Parathyroid adenoma (tissue), 2 donors: ENCODE measurements at regions not wholly inside any gene's neighbourhood (a gene's known extent, or its start where the extent isn't known, plus 50 kb on each side); places are given as distances from the start of the nearest gene placed in this dataset.

Source experiments
- H2AFZ ChIP-seq: fragments of 300-600 bp; sonication (generic); one replicate; pipeline ENCODE4 v1.7.0; 2017; ENCODE audit warnings: antibody characterized with exemption, mild to moderate bottlenecking
- H3K27ac ChIP-seq: fragments of 300-600 bp; sonication (generic); one replicate; pipeline ENCODE4 v1.7.0; 2017
- H3K27me3 ChIP-seq: fragments of 300-600 bp; sonication (generic); one replicate; pipeline ENCODE4 v1.7.0; 2017; ENCODE audit warnings: low read length; ENCODE audit not compliant: control insufficient read depth, insufficient read depth
- H3K36me3 ChIP-seq: fragments of 300-600 bp; sonication (generic); one replicate; pipeline ENCODE4 v1.7.0; 2017; ENCODE audit warnings: low read length; ENCODE audit not compliant: control insufficient read depth, insufficient read depth
- H3K4me1 ChIP-seq: fragments of 300-600 bp; sonication (generic); one replicate; pipeline ENCODE4 v1.7.0; 2017; ENCODE audit warnings: control low read depth
- H3K4me2 ChIP-seq: fragments of 300-600 bp; sonication (generic); one replicate; pipeline ENCODE4 v1.7.0; 2017; ENCODE audit warnings: low read length
- H3K4me3 ChIP-seq: fragments of 300-600 bp; sonication (generic); one replicate; pipeline ENCODE4 v1.7.0; 2017; ENCODE audit warnings: low read depth, low read length
- H3K79me2 ChIP-seq: fragments of 300-600 bp; sonication (generic); one replicate; pipeline ENCODE4 v1.7.0; 2017; ENCODE audit warnings: control low read depth
- H3K9ac ChIP-seq: fragments of 300-600 bp; sonication (generic); one replicate; pipeline ENCODE4 v1.7.0; 2017; ENCODE audit warnings: mild to moderate bottlenecking
- H3K9me3 ChIP-seq: fragments of 300-600 bp; sonication (generic); one replicate; pipeline ENCODE4 v1.7.0; 2017; ENCODE audit warnings: low read length; ENCODE audit not compliant: control insufficient read depth
- CTCF ChIP-seq: fragments of 300-600 bp; sonication (generic); IDR thresholded peaks from one replicate; pipeline ENCODE4 v1.7.0; 2017; ENCODE audit warnings: antibody characterized with exemption, mild to moderate bottlenecking
- donor health status: primary hyperparathyroidism.

- no peaks in the 10 kb centered on the region for H3K9me3 ChIP-seq
These were observed 441.7 kb downstream of the FUT8 start for GRCh38 chr14:65854215-65854614.

DNA sequence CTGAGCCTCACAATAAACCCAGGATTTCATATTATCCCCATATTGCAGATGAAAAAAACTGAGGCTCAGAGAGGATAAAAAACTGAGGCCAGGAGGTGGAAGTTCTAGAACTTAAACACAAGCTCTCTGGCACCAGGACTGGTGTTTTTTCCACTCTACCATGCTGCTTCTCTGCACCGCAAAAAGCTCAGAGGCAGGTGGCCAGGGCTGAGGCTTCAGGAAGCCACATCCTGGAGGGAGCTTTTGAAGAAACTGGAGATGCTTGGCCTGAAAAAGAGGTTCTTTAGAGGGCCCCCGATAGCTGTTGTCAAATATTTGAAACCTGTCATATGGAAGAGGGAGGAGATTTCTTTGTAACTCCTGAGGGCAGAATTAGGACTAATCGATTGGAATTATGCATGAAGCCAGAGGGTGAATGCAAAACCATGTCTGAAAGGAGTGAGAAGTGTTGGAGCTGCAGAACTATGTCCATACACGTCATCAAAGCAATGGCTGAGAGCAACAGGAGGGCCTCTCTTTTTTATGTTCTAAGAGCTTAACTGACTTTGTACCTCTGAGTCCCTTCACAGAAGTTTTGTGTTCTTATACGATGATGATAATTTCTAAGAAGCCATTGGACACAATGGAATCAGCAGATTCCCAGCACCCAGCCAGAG lies 448.6 kb downstream of the FUT8 start:
- Histone ChIP-seq H3K9ac (no peak overlapping the region), H3K79me2 (no peaks in the 10 kb centered on the region), H3K36me3 (no peaks in the 10 kb centered on the region), H3K4me1 (no peaks in the 10 kb centered on the region), H3K27ac (no peak overlapping the region), H2AFZ (no peak overlapping the region), H3K4me2 (no peak overlapping the region), H3K9me3 (no peaks in the 10 kb centered on the region), H3K27me3 (no peaks in the 10 kb centered on the region), H3K4me3 (no peak overlapping the region)
- no peak for TF ChIP-seq CTCF

More at GRCh38 chr14:65854215-65854614, 441.7 kb downstream of the FUT8 start:
- H3K4me1 ChIP-seq, result no peaks in the 10 kb centered on the region
- H3K79me2 ChIP-seq, result no peaks in the 10 kb centered on the region
- H3K9ac ChIP-seq, result no peak overlapping the region
- H3K4me3 ChIP-seq, result no peak overlapping the region
- no peak overlapping the region for H3K27ac ChIP-seq
- no peak overlapping the region for H2AFZ ChIP-seq
- no peak for TF ChIP-seq CTCF
- H3K36me3 ChIP-seq, result no peaks in the 10 kb centered on the region
- no peaks in the 10 kb centered on the region for H3K27me3 ChIP-seq
- H3K4me2 ChIP-seq, result no peak overlapping the region

DNA sequence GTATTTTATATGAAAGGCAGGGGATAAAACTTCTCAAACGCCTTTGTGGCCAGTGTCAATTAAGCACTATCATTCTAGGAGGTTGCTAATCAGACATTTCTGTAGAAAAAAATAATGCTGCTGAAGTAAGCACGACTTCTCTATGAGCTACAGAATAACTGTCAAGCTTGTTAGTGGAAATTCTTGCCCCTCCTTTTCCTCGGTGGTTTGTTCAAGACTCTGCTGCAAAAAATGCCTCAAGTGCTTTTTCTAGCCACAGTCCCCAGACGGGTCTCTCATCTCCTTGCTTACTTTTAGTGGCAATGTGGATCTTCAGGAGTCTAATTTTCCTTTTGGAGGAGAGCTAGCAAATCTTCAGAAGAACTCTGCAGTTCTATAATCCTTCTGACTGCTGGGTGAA lies 452.0 kb downstream of the FUT8 start:
- Histone ChIP-seq H3K27ac (no peak overlapping the region), H2AFZ (peak overlapping the region; percentile 2), H3K9me3 (no peaks in the 10 kb centered on the region), H3K9ac (no peak overlapping the region), H3K79me2 (no peaks in the 10 kb centered on the region), H3K4me2 (no peak overlapping the region), H3K4me1 (no peaks in the 10 kb centered on the region), H3K4me3 (no peak overlapping the region), H3K36me3 (no peaks in the 10 kb centered on the region), H3K27me3 (no peaks in the 10 kb centered on the region)
- TF ChIP-seq CTCF, result no peak

DNA sequence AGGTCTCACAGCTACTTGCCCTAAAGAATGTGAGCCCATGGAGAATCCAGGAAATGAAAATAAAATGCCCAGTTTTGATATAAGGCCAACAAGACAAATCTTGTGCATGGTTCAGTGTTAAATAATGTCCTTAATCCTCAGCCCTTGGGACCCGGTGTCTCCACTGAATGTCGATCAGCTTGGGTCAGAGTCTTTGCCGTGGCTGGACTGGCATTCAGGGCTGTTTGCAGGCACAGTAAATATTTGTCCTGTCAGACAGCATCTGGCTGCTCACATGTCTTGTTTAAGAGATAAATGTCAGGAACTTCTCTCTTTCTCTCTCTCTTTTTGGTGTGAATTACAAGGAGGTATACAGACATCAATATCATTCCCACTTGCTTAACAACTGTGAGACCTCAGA lies 452.5 kb downstream of the FUT8 start:
- Histone ChIP-seq H3K27ac (no peak overlapping the region), H3K27me3 (no peaks in the 10 kb centered on the region), H3K9ac (no peak overlapping the region), H3K4me2 (no peak overlapping the region), H3K4me3 (no peak overlapping the region), H3K9me3 (no peaks in the 10 kb centered on the region), H3K4me1 (no peaks in the 10 kb centered on the region), H3K36me3 (no peaks in the 10 kb centered on the region), H3K79me2 (no peaks in the 10 kb centered on the region), H2AFZ (peak overlapping the region; percentile 2)
- TF ChIP-seq CTCF, result no peak

DNA sequence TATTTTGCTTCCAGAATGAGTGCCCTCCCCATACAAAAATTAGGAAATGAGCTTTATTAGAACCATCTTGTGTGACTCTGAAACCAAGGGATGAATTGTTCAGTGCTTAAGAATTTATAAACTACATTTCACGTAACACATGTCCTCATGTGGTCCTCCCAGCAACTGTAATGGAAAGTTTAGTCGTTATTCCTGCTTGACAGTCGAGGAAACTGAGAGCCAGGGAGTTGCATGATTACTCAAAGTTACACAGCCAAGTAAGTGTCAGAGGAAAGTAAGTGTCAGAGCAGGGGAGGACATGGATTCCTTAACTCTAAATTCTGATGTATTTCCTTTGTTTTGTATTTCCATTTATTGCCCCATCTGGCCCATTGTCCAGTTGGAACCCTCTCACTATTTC lies 453.9 kb downstream of the FUT8 start:
- H3K4me3 ChIP-seq, result no peak overlapping the region
- no peaks in the 10 kb centered on the region for H3K4me1 ChIP-seq
- no peaks in the 10 kb centered on the region for H3K27me3 ChIP-seq
- no peak overlapping the region for H3K9ac ChIP-seq
- H3K4me2 ChIP-seq, result no peak overlapping the region
- H3K36me3 ChIP-seq, result no peaks in the 10 kb centered on the region
- no peak for TF ChIP-seq CTCF
- H3K27ac ChIP-seq, result no peak overlapping the region
- H3K79me2 ChIP-seq, result no peaks in the 10 kb centered on the region
- H2AFZ ChIP-seq, result no peak overlapping the region
- no peaks in the 10 kb centered on the region for H3K9me3 ChIP-seq
